HG03045 (cell line): ENCODE measurements at regions not wholly inside any gene's neighbourhood (a gene's known extent, or its start where the extent isn't known, plus 50 kb on each side); places are given as distances from the start of the nearest gene placed in this dataset.

Experiments used
- ATAC-seq: cut with Tn5 transposase; IDR thresholded peaks from one replicate; pipeline ENCODE4 v1.9.1; 2021; ENCODE audit warnings: mild to moderate bottlenecking, moderate library complexity; ENCODE audit not compliant: unreplicated experiment

DNA sequence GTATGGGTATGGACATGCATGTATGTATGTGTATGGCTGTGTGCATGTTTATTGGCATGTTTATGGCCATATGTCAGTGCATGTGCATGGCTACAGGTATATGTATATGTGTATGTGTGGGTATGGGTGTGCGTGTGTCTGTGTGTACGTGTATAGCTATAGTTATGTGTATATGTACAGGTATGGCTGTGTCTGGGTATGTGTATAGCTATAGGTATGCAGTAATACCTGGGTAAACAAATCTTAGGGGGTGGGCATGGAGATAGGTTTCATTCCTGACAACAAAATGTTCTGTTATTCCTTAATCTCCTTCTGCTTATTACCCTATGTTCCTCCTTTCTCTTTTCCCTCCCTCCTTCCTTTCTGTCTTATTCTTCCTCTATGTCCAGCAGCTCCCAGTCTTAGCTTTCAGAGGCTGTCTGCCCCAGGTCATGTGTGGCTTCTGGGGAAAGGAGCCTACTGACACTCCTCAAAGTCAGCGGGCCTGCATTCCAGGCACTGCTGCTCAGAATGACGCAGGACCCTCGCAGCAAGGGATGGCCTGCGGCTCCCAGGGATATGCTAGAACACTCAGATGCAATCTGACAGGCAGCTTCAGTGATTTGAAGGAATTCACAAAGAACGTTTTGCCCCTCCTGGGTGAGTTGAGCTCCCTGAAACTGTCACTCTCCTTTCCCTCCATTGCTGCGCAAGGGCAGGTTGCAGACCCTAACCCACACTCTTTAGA lies 139.3 kb upstream of the PHACTR1 start:
- ATAC-seq: no peak

DNA sequence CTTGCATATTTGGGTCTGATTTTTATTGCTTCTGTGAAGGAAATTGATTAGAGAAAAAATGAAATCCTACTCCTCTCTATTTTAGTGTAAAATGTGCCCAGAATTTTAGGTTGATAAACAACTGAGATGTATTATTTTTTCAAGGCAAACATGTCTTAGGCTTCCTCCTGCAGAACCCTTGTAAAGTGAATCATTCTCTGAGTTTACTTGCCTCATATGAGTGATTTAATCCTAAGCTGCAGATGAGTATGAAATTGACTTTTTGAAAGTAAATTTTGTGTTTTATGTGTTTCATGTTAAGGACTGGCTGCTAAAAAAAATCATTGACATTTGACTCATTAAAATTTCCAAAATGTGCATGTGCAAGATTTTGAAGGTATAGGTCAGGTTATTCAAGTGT lies 138.5 kb upstream of the PHACTR1 start:
- no peak for ATAC-seq

DNA sequence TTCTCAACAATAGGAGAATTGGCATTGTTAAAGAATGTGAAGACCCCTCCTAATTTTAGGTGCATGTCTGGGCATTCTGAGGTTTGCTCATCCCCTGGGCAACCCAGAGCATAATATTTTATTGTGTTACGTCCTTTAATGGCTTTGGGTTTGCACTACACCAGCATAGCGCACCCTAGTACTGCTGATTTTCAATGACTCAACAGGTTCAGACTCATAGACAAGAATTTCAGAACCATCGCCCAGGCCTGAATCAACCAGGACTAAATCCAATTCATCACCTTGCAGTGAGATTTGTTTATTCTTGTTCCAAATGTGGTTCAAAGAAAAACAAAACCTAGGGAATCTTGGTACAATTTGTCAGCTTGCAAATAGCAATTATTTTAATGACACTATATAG lies 137.8 kb upstream of the PHACTR1 start:
- ATAC-seq: no peak

DNA sequence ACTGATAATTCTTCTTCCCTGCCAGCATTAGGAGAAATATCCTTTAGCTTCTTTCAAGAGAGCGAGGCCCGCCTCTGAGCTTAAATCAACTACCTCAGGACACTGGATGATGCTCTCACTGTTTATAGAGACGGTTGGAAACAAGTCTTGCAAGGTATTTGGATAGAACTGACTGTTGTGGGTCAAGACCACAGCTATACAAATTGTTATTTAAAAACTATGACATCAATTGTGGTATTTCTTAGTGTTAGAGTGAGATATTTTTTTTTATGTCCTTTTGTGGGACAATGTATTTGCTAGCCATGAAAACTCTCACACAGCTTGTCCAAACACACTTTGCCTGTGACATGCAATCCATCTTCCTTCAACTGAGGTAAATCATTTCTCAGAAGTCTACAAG lies 136.3 kb upstream of the PHACTR1 start:
- ATAC-seq: no peak

DNA sequence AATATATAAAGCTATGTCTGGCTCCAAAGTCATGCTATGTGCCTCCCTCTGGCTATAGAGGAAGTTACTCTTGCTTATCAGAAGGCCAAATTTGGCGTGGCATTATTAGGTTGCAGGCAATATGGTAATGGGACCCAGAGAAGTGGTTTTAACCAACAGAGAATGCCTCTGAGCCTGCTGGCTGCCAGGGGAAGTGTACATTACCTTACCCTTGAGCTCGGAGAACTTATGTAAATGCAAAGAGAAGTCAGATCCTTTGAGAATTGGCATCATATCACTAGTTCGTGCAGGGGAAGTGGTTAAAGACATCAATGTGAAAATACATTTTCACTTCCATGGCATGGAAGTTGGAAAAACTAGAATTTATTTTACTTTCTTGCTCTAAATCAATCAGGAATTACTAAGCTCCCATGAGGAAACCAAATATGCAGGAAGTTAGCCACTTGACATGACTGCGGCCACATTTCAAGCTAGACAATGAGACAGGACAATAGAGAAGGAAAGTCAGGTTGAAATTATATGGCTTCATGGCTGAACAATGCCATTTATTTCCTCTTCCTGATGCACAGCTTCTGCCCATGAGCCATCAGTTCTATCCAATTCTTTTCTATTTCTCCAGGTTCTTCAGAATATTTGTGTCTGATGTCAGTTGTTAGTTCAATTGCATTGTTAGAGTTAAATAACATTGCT lies 134.0 kb upstream of the PHACTR1 start:
- no peak for ATAC-seq

DNA sequence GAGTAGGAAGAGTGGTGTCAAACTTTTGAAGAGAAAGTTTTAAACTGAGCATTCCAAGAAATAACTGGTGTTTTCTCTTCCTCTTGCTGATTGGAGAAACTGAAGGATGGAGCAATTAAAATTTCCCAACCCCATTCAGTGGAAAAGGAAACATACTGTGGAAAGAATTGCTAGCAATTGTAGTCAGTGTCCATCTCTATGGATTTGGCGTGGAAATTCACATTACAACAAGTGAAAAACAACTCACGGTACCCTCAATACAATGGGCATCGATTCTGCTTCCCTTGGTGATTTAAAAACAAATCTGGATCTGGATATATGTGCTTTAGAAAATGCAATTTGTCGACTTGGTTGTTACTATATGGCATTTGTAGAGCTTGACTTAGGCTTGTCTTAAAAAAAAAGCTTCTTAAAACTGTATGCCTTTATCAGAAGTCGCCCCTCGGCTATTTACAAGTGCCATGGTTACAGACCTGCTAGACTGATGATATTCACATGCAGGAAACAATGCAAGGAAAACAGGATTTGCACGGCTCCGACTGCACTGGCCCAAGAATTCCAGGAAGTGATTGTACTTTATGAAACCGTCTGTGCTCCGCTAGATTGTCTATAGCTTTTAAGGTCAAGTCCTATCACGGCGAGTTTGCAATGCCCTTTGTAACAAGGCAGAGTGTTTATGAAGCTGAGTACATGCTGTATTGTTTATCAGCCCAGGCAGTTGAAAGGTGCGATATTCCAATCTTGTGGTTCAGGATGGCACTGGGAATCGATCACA lies 131.7 kb upstream of the PHACTR1 start:
- ATAC-seq: no peak

DNA sequence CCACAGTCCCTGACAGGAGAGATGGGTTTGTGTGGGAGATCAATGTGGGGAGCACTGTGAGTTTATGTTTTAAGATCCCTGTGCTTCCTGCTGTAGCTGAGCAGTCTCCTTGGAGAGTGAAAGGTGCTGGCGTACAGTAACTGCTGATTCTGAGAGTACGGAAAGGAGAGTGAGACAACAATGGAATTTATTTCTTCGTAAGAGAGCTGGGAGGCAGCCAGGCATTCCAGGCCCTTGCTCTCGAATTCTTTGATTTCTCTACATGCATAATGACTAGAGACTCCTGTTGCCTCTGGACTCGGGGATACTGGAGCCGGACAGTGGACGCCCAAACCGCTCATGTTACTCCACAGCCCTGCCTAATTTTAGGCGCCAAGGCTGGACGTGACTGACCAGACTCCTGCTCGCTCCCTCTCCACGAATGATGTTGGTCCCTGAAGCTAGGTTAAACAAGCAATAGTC lies 131.0 kb upstream of the PHACTR1 start:
- ATAC-seq: no peak

DNA sequence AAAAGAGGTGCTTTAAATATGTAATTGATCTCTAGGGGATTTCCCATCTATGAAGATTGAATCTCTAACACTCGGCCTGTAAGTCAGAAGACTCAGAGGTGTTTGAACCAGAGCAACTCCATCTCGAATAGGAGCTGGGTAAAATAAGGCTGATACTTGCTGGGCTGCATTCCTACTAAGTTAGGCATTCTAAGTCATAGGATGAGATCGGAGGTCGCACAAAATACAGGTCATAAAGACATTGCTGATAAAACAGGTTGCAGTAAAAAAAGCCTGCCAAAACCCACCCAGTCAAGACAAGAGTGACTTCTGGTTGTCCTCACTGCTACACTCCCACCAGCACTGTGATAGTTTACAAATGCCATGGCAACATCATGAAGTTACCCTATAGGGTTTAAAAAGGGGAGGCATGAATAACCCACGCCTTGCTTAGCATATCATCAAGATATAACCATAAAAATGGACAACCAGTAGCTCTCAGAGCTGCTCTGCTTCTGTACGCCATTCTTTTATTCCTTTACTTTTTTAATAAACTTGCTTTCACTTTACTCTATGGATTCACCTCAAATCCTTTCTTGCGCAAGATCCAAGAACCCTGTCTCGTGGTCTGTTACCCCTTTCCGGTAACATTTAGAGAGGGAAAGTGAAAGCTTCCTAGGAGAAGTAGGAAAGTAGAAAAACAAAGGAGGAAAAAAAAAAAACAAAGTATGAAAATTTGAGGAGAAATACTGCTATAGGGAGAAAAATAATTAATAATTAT lies 129.7 kb upstream of the PHACTR1 start:
- ATAC-seq: no peak

DNA sequence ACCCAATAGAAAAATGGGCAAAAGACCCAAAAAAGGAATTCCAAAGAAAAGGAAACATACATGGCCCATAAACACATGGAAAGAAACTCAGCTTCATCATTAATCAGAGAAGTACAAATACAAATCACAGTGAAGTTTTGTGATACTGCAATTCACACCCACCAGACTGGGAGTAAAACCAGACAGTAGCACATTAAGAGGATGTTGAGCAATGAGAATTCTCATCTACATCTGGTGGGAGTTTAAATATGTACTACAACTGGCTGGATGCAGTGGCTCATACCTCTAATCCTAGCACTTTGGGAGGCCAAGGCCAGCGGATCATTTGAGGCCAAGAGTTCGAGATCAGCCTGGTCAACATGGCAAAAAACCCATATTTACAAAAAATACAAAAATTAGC lies 125.7 kb upstream of the PHACTR1 start:
- no peak for ATAC-seq

DNA sequence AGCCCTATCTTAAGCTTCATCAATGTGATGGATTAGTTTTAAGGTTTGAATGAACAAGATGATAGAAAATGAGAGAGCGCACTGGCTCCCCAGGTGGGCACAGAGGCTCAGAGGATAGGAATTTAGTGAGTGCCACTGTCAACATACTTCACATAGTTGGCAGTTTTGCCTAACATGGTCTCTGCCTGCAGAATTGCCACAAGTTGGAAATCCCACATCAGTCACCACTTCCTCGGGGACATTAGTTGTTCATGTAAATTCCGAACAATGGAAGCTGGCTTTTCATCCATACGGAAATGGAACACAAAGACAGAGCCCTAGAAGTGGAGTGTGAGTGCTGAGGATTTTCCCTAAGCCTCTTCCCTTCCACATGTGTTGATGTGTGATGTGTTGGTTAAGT lies 123.9 kb upstream of the PHACTR1 start:
- no peak for ATAC-seq

DNA sequence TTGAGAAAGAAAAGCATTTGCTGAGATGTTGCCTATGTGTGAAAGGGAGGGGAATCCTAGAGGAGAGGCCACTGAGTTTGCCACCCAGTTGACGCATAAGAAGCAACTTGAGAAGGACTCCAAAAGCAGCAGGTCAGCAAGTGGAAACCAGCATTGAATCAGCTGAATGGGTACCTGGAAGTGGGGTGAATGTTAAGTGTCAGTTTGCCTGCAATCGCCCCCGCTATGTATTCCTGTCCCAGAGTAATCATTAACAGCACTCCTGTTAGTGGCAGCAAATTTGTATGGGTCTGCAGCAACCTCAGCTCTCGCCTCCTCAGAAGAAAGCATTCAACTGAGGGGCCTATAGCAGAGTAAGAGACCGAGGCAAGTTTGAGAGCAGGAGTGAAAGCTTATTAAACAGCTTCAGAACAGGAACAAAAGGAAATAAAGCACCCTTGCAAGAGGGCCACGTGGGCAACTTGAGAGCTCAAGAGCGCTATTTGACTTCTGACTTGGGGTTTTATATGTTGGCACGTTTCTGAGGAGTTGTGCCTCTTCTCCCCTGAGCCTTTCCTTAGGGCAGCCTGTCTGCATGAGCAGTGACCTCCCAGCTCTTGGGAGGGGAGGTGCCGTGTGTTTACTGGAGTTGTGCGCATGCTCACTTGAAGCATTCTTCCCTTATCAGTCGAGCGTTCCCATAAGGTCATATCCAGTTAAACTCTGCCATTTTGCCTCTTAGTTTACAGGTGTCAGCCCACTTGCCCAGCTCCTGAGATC lies 122.6 kb upstream of the PHACTR1 start:
- ATAC-seq: no peak

DNA sequence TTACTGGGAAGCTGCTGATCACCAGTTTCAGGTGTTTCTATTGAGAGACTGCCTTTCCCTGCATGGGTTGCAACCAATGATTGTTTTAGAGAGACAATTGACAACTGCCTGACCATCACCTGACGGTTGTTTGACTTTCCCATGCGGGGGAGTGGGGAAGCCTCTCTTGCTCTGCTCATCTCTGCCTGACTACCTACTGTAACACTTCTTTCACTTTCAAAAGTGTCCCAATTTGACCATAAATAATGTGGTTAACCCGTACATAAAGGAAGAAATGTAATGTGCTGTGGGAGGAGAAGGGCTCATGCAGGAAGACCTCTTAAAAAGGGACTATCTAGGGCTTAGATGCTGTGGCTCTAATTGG lies 122.1 kb upstream of the PHACTR1 start:
- ATAC-seq: no peak

DNA sequence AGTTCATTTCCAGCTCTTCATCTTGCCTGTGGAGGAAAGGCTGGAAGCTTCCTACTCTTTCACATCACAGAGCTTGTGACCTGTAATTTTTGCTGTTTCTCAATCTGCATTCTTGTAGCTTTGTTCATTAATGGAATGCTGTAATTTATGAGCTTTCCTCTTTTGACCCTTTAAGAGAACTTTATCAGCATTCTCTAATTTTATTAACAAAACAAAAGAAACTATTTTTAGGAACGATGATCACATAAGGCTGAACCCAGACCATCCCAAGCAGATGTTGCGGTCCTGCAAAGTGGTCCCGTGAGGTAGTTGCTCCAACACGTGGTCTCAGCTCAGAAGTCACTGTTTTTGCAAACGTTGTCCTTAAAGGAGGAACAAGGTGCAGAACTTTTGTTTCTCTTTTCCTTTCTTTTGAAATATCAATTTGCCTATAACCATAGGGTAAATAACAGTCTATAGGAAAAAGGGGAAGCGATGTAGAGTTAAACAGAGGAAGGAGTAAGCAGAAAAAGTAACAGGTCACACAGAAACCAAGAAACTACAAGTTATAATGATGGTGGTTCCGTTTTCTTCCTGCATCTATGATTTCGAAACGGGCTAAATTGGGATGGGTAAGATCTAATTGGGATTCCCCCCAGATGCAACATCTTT lies 121.3 kb upstream of the PHACTR1 start:
- no peak for ATAC-seq

DNA sequence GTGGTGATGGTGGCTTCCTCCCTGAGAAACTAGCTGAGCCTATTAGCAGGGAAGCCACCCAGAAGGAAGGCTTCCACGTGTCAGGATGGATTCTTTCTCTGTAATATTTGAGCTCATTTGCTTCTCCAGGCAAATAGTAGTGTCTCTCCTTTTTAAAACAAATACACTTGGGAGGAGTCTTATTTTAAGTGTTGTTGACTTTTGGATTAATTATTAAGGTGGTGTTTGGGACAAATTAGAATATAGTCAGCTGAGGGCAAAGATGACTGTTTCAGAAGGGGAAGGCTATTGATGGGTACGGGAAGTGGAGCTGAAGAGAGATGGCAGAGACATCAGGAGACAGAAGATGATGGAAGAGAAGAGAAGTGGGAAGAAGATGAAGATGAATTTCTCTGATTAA lies 119.8 kb upstream of the PHACTR1 start:
- ATAC-seq: no peak

DNA sequence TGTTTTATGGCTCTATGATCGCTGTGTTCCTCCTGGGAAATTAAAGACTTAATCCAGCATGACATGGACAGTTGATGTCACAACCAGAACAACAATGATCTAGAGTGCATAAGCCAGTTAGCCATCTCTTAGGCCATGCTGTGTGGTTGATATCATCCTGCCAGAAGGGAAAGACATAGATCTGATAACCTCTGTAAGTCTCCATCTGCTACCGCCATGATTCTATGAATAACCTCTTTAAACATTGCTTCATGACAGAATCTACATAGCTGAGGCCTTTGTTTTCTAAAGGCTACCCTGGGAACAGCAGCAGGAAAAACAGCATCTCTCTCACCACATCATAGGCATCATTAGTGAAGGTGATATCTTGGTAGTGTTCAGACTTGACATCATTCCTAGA lies 117.6 kb upstream of the PHACTR1 start:
- ATAC-seq: no peak

DNA sequence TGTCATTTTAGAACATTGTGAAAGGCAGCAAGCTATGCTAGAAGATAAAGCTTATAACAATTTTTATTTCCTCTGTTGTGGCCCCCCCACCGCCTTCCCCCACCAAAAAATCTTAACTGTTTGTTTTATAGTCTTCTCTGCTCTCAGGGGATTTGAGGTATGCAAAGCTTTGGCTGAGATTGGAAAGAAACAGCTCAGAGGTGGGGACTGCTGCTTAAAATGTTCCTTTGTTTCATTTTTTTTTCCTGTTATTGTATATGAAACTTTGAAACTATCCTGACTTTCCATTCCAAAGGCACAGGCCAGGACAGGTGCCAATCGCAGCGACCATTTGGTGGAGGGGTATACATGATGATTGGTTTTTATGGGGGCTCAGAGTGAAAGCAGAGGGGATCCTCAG lies 114.7 kb upstream of the PHACTR1 start:
- no peak for ATAC-seq

DNA sequence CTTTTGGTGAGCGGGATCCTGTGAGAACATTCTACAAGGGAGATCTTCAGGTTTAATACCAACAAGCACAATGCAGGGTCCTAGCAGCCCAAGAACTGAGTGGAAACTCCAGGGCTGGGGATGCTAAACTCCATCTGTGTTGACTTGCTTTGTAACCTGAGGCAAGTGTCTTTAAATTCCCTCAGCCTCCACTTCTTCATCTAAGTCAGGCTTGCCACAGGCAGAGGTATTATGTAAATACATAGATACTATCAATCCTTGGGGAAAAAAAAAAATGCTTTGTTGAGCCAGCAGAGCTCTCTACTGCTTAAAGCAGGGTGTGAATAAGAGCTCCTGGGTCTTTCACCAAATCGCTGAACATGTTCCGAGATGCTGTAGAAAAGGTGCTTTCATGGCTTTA lies 114.2 kb upstream of the PHACTR1 start:
- ATAC-seq: no peak

DNA sequence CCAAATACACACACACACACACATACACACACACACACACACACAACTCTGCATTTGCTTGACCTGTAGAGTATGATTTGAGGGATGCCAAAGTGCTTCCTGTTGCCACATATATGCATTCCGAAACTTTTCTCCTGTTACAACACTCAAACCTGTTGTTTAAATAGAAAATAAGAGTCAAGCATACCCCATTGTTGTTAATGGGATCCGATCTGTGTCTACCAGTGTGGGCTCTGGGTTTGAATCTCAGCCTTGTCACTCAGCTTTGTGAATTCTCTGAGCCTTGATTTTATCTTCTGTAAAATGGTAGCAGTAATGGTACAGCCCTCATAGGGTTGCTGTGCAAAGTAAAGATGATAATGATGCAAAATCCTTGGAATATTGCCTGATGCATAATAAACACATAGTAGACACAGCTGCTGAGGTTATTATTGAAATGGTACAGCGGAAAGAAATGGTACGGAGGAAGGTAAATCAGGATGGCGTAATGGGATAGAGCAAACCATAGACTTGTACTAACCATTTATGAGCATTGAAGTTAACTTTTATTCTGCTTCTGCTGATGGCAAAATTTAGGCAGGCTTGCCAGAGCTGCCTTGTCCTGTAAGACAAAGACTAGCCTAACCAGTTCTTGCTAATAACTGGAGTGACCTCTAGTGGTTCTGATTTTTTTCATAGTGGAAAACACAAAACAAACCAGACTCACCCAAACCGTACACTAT lies 113.5 kb upstream of the PHACTR1 start:
- no peak for ATAC-seq

DNA sequence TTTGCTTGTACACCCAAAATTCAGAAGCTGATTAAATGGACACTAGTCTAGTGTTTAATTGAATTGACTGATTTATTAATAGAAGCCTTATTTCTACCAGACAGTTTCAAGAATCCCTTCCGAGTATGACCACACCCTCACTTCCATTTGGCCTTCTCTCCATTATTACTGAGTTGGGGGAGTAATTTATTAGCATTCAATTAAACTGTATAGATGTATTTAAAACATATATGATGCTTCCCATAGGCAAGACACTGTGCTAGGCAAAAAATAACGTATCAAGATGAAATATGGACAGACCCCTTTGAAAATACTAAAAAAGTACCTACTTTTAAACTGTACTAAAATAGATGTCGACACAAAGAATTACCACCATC lies 112.9 kb upstream of the PHACTR1 start:
- no peak for ATAC-seq
